ENCODE measurements at regions not wholly inside any gene's neighbourhood (a gene's known extent, or its start where the extent isn't known, plus 50 kb on each side); places are given as distances from the start of the nearest gene placed in this dataset.

DNA sequence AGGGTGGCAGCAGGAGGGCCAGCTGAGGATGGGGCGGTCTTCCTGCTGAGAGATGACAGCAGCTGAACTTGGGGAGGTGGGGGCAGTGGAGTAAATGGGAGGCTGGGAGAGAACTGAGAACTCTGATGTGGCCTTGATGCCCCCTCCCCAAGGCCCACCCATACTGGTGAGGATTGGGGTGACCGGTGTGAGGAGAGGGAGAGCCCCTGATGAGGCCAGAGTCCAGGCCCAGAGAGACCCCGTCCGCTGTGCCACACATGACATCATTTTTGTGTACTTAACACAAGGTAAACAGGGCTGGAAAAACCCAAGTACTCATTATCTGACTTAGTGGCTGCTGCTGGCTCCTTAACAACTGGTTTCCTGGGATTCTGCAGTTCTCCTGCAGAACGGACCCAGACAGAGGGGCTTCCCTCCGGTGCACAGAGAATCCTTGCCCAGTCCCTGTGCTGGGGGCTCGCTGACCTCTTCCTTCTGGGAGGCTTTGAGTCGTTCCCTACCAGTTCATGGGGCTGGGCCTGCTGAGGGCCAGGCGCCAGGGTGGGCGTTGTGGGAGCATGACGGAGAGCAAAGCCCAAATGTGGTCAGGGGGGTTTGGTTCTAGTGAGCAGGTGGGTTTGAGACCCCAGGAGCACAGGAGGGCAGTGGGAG, 207.6 kb downstream of the RAB11FIP4 start:
- Histone ChIP-seq H2AFZ (ENCODE audit: low read length) (no peak overlapping the region), H3K4me3 (ENCODE audit: low read depth, low read length, poor library complexity, severe bottlenecking) (no peak overlapping the region), H4K20me1 (ENCODE audit: insufficient read depth, low read length) (no peaks in the 10 kb centered on the region), H3K79me2 (ENCODE audit: insufficient read depth, low read depth, low read length) (no peaks in the 10 kb centered on the region), H3K27ac (ENCODE audit: low read depth, low read length, poor library complexity, severe bottlenecking) (no peak overlapping the region), H3K9me2 (ENCODE audit: insufficient read depth, low read length) (no peaks in the 10 kb centered on the region), H3K4me2 (ENCODE audit: low read length) (no peak overlapping the region), H3K36me3 (ENCODE audit: insufficient read depth, low read length) (no peaks in the 10 kb centered on the region), H3K9me3 (ENCODE audit: low read length) (no peaks in the 10 kb centered on the region), H3K4me1 (ENCODE audit: insufficient read depth, low read length, poor library complexity, severe bottlenecking) (peaks cover 14% of the 10 kb centered on the region)
- no TSS peak for BruUV-seq (replicated peaks)
- ChIA-PET CTCF (ENCODE audit: unreplicated experiment) (no interaction called here), POLR2A (no interaction called here)
- DNase-seq (ENCODE audit: low spot score): no peak
- intact Hi-C loops (cut with micrococcal nuclease; ENCODE audit: unreplicated experiment): no loop called here
- TF ChIP-seq, protein P1, sequence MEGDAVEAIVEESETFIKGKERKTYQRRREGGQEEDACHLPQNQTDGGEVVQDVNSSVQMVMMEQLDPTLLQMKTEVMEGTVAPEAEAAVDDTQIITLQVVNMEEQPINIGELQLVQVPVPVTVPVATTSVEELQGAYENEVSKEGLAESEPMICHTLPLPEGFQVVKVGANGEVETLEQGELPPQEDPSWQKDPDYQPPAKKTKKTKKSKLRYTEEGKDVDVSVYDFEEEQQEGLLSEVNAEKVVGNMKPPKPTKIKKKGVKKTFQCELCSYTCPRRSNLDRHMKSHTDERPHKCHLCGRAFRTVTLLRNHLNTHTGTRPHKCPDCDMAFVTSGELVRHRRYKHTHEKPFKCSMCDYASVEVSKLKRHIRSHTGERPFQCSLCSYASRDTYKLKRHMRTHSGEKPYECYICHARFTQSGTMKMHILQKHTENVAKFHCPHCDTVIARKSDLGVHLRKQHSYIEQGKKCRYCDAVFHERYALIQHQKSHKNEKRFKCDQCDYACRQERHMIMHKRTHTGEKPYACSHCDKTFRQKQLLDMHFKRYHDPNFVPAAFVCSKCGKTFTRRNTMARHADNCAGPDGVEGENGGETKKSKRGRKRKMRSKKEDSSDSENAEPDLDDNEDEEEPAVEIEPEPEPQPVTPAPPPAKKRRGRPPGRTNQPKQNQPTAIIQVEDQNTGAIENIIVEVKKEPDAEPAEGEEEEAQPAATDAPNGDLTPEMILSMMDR (conservative IDR thresholded peaks at IDR 0.05; ENCODE audit: low read length): no peak
- TF ChIP-seq EZH2phosphoT487 (IDR thresholded peaks at IDR 0.05; ENCODE audit: borderline replicate concordance, low read depth, low read length): no peak

DNA sequence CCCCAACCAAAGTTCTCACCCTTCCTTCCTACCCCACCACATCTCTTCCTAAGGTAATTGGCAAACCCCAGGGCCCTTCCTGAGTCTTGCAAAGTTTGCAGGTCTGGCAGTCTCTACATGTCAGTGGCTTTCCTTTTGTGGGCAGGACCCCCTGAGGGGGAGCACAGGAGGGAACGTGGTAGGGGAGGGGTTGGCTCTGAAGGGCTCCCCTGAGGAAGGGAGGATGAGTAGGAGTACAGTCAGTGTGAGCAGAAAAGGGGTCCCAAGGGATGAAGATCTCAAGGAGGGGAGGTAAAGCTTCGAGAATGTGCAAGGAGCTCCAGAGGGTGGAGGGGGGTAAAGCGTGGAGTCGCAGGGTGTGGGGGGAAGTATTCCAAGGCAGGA, 206.9 kb downstream of the RAB11FIP4 start:
- TF ChIP-seq EZH2phosphoT487 (IDR thresholded peaks at IDR 0.05; ENCODE audit: borderline replicate concordance, low read depth, low read length): no peak
- TF ChIP-seq, protein P1 (conservative IDR thresholded peaks at IDR 0.05; ENCODE audit: low read length): no peak
- no peak for DNase-seq (ENCODE audit: low spot score)
- Histone ChIP-seq H4K20me1 (ENCODE audit: insufficient read depth, low read length) (no peaks in the 10 kb centered on the region), H3K9me3 (ENCODE audit: low read length) (no peaks in the 10 kb centered on the region), H3K27ac (ENCODE audit: low read depth, low read length, poor library complexity, severe bottlenecking) (no peak overlapping the region), H3K36me3 (ENCODE audit: insufficient read depth, low read length) (no peaks in the 10 kb centered on the region), H3K79me2 (ENCODE audit: insufficient read depth, low read depth, low read length) (no peaks in the 10 kb centered on the region), H2AFZ (ENCODE audit: low read length) (no peak overlapping the region), H3K4me2 (ENCODE audit: low read length) (no peak overlapping the region), H3K4me1 (ENCODE audit: insufficient read depth, low read length, poor library complexity, severe bottlenecking) (peaks cover 14% of the 10 kb centered on the region), H3K9me2 (ENCODE audit: insufficient read depth, low read length) (no peaks in the 10 kb centered on the region), H3K4me3 (ENCODE audit: low read depth, low read length, poor library complexity, severe bottlenecking) (no peak overlapping the region)
- POLR2A ChIA-PET: no interaction called here
- no TSS peak for BruUV-seq (replicated peaks)
- intact Hi-C loops (cut with micrococcal nuclease; ENCODE audit: unreplicated experiment): no loop called here
- CTCF ChIA-PET (ENCODE audit: unreplicated experiment): no interaction called here

DNA sequence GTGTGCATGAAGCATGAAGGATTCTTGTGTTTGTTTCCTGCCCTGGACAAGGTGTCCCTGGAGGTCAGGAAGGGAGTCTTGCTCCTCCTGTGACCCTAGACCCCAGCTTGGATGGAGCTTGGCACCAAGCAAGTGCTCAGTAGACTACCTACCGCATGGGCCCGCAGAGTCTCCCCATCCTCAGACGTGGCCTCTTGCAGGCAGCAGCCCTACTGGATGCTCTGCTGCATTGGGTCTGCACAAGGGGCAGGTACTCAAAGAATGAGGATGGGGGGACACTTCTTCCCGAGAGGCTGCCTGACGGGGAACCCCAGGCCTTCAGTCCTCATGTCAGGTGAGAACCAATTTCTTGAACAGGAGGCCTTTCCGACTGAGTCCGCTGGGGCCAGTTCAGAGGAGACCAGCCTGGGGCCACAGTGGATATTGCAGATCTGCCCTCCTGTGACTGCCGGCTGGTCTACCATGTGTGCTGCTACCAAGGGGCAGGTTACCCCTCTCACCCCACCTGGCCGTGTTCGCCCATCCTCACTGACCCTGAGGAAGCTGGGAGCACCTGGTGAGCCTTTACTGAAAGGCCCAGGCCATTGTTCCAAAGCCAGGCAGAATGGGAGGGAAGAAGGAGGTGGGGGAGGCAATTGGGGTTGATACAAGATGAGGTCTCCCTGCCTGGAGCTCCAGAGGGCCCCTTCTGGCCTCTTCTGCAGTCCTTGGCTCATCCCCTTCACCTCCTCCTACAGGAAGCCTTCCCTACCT, 206.3 kb downstream of the RAB11FIP4 start:
- Histone ChIP-seq H3K36me3 (ENCODE audit: insufficient read depth, low read length) (no peaks in the 10 kb centered on the region), H2AFZ (ENCODE audit: low read length) (no peak overlapping the region), H3K9me3 (ENCODE audit: low read length) (no peaks in the 10 kb centered on the region), H3K4me1 (ENCODE audit: insufficient read depth, low read length, poor library complexity, severe bottlenecking) (peaks cover 14% of the 10 kb centered on the region), H3K79me2 (ENCODE audit: insufficient read depth, low read depth, low read length) (no peaks in the 10 kb centered on the region), H3K27ac (ENCODE audit: low read depth, low read length, poor library complexity, severe bottlenecking) (no peak overlapping the region), H4K20me1 (ENCODE audit: insufficient read depth, low read length) (no peaks in the 10 kb centered on the region), H3K4me3 (ENCODE audit: low read depth, low read length, poor library complexity, severe bottlenecking) (no peak overlapping the region), H3K9me2 (ENCODE audit: insufficient read depth, low read length) (no peaks in the 10 kb centered on the region), H3K4me2 (ENCODE audit: low read length) (no peak overlapping the region)
- intact Hi-C loops (cut with micrococcal nuclease; ENCODE audit: unreplicated experiment): no loop called here
- POLR2A ChIA-PET: no interaction called here
- TF ChIP-seq EZH2phosphoT487 (IDR thresholded peaks at IDR 0.05; ENCODE audit: borderline replicate concordance, low read depth, low read length): no peak
- TF ChIP-seq, protein P1 (conservative IDR thresholded peaks at IDR 0.05; ENCODE audit: low read length): no peak
- no peak for DNase-seq (ENCODE audit: low spot score)
- CTCF ChIA-PET (ENCODE audit: unreplicated experiment): no interaction called here
- no TSS peak for BruUV-seq (replicated peaks)
